HPDE6-E6E7 (cell line): ENCODE measurements at regions not wholly inside any gene's neighbourhood (a gene's known extent, or its start where the extent isn't known, plus 50 kb on each side); places are given as distances from the start of the nearest gene placed in this dataset.

ENCODE experiments used
- DNase-seq: peaks from one replicate; pipeline ENCODE4 v3.0.0; 2011; ENCODE audit warnings: missing footprints; ENCODE audit errors: extremely low spot score

DNA sequence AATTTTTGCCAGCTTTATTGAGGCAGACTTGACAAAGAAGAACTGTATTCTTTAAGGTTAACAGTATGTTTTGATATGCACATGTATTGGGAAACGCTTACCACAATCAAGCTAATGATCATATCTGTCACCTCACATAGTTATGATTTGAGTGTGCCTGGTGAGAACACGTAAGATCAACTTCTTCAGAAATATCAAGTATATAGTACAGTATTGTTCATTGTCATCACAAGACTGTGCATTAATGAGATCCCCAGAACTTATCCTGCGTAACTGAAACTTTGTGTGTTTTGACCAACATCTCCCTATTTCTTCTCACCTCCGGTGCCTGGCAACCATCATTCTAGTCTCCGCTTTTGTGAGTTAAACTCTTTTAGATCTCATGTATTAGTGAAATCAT is 756.4 kb upstream of the EEF2KMT start:
- DNase-seq, result no peak

- DNase-seq, result no peak
Measured at GRCh38 chr16:5852151-5852550, 754.6 kb upstream of the EEF2KMT start.

GRCh38 chr16:5851393-5851982 is 753.9 kb upstream of the EEF2KMT start:
- DNase-seq, result no peak

GRCh38 chr16:5850632-5851392 is 753.2 kb upstream of the EEF2KMT start:
- DNase-seq, result no peak

DNA sequence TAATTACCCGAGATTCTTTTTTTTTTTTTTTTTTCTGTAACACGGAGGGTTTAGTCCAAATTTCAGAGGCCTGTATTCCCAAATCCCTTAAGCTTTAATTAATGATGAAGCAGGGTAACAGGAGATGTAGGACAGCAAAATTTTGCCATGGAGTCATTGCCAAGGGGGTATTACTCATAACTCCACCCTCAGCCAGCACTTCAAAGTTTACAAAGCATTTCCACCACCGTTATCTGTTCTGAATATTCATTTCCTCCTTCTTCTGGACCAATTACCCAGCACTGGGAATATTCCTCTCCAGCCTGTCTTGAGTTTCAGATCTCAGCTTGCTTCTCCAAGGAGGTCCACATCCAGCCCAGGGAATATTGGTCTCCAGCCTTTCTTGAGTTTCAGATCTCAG is 747.5 kb upstream of the EEF2KMT start:
- no peak for DNase-seq

DNA sequence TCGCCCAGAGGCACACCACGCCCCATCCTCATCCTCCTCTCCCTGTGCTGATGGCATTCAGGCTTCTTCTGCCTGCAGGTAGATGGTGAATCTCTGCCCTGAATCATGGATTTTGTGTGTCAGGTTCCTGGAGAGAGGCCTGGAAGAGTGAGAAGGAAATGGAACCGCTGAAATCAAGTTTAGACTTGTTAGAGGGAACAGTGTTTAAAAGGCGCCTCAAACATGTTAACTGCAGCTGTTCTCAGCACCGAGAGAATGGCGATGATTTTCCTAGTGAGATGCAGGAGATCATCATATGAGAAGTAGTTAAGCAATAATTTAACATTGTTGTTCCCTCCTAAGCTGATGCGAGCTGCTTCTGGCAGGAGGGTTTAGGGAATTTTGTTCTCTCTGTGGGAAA is 744.4 kb upstream of the EEF2KMT start:
- no peak for DNase-seq

- no peak for DNase-seq
Measured at GRCh38 chr16:5838725-5839124, 741.1 kb upstream of the EEF2KMT start.

DNA sequence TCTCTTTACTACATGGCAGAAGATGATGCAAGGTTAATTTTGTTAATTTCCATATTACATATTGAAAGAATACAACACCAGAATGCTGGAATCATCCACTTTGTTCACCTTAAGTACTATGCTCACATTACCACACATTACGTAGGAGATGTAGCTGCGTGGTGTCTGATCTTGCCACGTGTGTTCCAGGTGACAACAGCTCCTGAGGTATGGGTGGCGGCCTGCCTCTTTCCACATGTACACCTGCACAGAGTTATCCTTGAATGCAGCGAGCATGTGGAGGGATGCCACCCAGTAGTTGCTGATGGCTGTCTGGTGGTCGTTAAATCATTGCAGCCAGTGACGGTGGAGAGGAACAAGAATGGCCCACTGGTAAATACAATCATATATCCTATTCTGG is 740.5 kb upstream of the EEF2KMT start:
- no peak for DNase-seq

- DNase-seq, result no peak
Measured at GRCh38 chr16:5837007-5837670, 739.5 kb upstream of the EEF2KMT start.

DNA sequence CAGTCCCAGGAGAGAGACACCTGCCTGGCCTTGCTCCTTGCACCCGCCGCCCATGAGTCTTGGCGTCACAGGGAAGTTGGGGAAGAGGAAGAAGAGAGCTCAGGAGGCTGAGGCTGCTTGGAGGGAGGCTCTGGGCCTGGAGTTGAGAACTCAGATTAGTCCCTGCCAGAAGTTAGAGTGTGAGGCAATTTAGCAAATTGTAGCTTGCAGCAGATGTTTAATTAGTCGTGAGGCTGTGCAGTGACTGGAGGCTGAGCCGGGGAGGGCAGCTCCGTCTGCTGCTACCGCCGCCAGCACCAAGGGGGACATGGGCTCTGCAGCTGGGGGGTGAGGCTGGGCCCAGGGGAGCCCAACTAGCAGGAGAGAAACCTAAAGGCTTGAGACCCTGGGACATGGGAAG is 738.3 kb upstream of the EEF2KMT start:
- no peak for DNase-seq

DNA sequence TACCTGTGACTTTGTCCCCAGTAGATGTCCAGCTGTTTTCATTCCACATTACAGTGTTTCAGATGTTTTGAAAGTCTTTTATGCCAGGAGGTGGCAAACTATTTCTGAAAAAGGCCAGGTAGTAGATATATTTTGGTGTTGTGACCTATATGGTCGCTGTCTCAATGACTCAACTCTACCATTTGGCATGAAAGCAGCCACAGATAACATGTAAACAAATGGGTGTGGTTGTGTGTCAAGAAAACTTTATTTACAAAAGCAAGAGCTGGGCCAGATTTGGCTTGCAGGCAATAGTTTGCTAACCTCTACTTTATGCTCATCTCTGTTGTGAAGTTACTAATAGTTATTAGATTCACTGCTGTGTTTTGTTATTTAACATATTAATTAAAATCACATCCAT is 728.7 kb upstream of the EEF2KMT start:
- DNase-seq, result no peak

DNA sequence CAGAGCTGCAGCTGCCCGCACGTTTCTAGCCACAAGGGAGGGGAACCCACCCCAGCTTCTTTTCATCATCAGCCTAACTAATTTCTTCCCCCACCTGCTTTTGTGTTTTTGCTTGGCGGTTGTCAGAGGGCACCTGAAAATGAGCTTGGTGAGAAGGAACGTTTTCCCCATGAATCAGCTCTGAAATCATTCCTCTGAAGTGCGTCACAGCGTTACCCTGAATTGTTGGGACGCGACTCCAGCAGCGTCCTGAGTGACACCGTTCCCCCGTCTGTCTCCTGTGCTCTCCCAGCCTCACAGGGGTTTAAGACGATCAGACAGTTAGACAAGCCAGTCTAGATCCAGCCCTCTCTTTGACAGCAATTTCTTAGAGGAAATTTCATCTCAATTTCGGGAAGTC is 722.9 kb upstream of the EEF2KMT start:
- DNase-seq, result no peak

- DNase-seq, result no peak
Measured at GRCh38 chr16:5815570-5816237, 718.1 kb upstream of the EEF2KMT start.

DNA sequence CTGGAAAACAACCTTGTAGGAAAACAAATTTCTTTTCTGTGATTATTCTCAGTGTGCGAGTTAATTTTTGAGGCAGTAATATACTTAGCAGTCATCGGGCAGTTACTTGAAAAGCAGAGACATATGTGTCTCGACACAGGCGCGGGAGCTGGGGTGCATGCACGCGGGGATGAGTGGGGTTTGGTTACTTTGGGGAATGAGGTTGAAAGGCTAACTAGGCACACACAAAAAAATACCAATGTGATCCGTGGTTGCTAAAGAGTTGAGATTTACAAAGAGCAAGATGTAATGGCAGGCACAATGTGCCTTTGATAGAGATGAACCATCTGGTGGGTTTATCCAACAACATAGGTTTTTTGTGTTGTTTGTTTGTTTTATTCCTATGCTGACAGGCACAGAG is 703.8 kb upstream of the EEF2KMT start:
- no peak for DNase-seq

DNA sequence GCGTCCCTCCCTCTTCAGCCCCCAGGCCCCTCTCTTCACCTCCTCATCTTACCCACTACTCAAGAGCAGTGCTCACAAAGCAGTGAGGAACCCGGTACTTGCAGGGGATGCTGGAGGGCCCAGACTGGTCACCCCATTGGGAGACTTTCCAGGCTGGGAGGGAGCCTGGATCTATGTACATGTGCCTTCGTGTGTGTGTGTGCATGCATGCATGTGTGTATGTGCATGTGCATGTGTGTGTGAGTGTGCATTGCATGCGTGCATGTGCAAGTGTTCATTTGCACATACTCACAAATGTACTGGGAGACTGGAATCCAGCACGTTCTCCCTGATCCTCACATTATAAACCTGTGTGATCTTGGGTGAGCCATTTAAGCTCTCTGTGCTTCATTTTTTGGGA is 696.0 kb upstream of the EEF2KMT start:
- no peak for DNase-seq

DNA sequence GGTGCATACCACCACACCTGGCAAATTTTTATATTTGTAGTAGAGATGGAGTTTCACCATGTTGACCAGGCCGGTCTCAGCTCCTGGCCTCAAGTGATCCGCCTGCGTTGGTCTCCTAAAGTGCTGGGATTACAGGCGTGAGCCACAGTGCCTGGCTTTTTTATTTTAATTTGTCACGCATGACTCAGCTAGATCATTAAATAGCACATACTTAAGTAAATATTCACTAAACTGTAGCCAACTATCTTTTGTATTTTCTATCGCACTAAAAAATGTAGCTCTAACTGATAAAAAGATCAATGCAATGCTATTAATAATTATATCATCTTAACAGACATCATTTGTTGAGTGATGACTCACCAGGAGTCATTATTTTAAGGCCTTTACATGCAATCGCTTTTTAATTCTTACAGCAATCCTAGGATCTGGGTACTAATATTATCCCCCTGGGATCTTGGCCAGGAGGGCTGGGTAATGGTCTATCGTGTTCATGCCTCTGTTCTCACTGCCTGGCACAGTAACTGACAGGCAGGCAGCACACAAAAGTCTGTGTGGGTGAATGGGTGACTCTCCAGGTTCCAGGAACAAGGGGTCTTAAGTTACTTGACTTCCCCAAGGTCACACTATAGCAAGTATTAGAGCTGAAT is 693.5 kb upstream of the EEF2KMT start:
- DNase-seq, result no peak

DNA sequence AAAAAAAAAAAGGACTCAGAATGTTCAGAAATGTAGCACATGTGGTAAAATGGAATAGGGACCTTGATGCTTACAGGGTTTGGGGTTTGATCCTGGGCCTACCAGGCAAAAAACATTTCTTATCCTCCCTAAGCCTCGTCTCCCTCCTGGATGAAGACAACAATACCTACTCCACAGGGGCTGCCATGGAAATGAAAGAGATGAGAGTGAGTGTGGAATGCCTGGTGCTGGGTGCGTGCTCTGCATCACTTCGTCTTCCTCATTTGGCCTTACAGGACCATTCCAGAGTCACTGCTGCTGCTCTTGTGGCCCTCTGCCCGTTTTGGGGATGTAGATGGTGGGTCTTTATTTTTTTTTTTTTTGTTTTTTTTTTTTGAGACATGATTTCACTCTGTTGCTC is 692.9 kb upstream of the EEF2KMT start:
- no peak for DNase-seq

DNA sequence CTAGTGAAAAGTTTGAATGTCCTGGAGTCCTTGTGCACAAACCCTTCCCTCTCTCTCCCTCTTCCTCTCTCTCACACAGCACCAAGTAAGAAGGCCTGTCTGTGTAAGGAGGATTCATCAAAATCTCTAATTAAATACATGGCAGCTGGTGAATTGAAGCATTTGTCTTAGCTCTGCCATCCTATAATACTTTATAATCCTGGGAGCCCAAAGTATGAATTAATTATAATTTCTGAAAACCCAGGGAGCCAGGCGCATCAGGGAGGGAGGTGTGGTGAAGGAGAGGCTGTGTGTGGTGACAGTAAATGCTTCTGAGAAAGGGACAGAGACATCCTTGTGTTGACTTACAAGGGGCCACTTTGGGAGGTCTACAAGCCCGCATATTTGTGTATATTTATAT is 691.4 kb upstream of the EEF2KMT start:
- DNase-seq, result no peak

GRCh38 chr16:5781436-5781835 is 683.8 kb upstream of the EEF2KMT start:
- no peak for DNase-seq

GRCh38 chr16:5776876-5777275 is 679.3 kb upstream of the EEF2KMT start:
- DNase-seq, result no peak

GRCh38 chr16:5775916-5776315 is 678.3 kb upstream of the EEF2KMT start:
- DNase-seq, result no peak

- no peak for DNase-seq
Measured at GRCh38 chr16:5770118-5770517, 672.5 kb upstream of the EEF2KMT start.
